HG02840 (cell line): ENCODE measurements at regions not wholly inside any gene's neighbourhood (a gene's known extent, or its start where the extent isn't known, plus 50 kb on each side); places are given as distances from the start of the nearest gene placed in this dataset.

Source experiments
- ATAC-seq: cut with Tn5 transposase; IDR thresholded peaks from one replicate; pipeline ENCODE4 v1.9.1; 2021; ENCODE audit warnings: mild to moderate bottlenecking, moderate library complexity, moderate number of reproducible peaks; ENCODE audit not compliant: unreplicated experiment, low FRiP score

DNA sequence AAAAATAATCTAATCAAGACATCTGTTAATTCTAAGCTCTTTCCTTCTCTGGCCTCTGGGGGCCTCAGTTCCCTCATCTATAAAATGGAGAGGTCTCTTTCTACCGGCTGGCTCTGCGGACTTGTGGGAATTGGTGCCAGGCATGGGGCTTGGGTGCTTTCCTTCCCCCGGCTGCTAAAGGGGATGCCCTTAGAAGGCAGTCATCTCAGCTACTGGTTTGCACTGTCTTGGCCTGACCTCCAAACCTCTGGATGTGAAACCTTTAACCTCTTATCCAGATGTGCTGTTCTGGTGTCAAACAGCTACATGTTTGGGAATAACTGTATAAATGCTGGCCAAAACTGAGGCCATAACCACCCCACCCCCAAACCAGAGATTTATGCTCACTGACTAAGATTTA lies 320.0 kb downstream of the RPS24 start:
- no peak for ATAC-seq

DNA sequence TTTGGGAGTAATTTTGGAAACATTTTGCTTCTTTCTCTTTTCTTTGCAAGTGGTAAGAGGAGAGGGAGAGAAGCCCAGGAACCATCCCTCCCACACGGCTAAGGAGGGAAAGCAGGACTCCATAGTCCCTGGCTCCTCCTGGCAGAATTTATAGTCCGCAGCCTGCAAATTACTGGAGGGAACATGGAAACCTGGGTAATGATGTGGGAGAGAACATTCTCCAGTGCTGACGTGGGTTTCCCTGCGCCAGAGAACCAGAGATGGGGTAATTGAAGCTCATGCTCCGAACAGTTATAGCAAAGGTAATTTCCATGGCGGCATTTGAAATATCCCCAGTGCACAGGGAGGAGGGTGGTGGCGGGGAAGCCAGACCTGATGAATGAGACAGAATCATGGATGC lies 320.4 kb downstream of the RPS24 start:
- ATAC-seq, result no peak

DNA sequence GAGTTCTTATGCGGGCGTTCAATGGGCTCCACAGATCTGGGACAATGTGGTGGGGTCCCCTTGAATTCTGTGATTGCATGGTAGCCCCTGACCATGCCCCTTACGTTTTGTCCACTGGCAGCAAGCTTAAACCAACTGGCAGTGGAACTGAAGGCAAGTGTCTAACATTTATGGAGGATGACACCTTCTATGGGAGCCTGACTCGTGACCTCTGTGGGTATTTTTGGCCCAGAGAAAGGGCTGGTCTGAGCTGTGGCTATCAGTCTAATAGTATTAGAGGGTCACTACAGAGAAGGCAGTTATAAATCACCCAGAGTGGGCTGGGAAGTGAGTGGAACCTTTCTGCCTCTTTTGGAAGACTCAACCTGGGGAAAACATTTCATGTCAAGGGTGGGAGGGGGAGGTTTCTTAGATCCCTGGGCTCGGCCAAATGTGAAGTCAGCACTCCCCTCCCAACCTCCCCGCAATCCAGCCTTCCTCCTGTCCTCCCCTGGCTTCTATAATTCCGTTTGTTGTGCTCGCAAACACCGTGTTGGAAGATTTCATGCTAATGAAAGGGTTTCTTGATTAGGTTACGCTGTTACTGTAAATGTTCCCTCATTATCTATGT lies 322.7 kb downstream of the RPS24 start:
- no peak for ATAC-seq

DNA sequence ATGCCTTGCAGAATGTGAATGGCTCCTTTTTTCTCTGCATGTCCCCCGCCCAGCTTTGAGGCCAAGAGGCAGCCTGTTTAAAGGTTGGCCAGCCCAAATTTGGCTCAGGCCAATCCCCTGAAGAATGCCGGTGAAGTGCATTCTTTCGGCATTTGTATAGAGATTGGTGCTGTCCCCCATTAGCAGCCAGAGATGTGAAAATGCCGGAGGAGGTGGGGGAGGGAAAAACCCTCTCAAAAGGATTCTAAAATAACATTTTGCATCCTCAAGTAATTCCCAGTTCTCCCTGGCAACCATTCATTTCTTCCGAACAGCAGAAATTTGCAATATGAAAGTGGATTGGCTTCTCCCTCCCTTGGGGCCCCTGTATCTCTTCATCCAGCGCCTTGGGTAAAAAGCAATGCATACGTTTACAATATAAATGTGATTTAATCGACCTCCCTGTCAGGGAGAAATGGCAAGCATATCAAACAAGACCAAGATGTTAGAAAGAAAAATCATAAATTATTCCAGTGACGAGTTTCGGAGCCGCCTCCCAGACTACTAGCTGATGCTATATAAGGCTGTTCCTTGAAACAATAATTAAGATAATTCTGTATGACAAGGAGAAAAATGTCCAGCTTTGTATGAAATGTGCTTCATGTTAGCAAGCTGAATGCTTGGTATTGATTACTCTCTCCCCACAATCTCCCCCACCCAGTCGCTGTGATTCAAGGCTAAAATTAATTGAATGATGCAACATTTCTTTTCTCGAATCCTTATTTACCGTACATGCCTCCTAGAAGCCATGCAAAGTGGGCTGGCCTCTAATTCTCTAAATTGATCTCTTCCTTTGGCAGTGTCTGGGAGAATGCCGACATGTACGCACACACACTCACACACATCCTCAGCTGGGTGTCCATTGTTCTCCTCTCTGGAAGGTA lies 323.7 kb downstream of the RPS24 start:
- ATAC-seq, result no peak

DNA sequence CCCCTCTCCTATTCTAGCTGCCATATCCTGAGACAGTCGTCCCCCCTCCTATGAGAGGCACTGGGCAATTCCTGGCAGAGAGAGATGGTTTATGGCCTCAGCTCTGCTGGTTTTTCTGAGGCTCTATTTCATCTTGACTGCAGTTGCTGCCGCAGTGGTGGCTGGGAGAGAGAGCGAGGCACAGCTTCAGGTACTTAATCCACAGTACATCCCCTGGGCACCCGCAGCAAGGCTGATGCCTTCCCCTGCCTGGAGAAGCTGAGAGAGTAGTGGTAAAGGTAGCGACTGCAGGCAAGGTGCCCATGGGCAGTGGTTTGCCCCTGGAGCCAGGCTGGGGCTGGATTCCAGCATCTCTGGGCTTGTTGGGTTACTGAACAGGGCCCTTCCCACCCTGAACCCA lies 324.7 kb downstream of the RPS24 start:
- ATAC-seq, result no peak

DNA sequence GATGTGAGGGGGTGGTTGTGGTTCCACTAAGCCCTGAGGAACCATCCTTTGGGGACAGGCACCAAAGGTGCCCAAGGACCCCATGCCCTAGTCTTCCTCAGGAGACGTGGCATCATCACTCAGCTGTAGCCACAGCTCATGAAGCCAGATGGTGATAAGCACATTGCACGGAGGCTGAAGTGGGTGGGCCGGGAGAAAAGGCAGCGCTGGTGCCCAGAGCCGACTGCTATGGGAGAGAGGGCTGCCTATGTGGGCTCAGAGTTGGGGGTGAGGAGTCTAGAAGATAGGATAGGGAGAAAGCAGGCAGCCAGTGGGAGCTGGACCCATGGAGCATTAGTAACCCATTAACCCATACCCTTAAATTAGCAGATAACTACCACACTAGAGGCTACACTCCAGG lies 325.3 kb downstream of the RPS24 start:
- no peak for ATAC-seq

DNA sequence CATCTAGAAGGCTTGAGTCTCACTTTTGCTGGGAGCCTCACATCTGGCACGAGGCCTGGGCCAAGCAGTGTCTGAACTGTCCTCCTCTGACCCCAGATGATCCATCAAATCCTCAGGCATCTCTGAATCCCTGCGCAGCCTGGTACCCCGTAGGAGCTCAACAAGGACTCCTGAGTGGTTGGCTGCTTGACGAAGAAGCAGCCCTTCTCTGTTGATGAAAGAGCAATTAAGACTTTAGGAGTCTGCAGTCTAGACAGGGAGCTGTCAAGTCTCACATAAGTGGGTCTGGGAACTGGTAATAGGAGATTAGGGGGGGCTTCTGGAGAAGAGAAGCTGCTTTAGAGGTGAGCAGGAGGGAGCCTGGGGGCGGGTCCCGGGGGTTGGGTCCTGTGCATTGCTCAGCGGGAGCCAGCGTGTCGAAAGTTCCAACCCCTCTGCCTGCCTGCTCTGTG lies 326.0 kb downstream of the RPS24 start:
- no peak for ATAC-seq

DNA sequence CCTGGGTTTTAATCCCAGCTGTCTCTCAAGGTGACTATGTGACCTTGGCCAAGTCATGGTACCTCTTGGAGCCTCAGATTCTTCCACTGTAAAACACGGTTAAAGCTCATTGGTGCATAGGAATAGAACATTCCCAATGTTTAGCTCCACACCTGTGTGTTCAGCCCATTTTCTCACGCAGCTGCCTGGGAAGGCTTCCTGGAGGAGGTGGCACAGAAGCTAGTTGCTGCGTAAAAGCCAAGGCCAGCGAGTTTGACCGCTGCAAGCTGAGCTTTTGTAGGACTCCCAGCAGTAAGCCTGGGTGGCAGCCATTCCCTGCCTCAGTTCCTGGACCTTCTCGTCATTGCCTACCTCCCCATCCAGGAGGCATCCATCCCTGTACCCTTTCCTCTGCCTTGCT lies 326.6 kb downstream of the RPS24 start:
- no peak for ATAC-seq

DNA sequence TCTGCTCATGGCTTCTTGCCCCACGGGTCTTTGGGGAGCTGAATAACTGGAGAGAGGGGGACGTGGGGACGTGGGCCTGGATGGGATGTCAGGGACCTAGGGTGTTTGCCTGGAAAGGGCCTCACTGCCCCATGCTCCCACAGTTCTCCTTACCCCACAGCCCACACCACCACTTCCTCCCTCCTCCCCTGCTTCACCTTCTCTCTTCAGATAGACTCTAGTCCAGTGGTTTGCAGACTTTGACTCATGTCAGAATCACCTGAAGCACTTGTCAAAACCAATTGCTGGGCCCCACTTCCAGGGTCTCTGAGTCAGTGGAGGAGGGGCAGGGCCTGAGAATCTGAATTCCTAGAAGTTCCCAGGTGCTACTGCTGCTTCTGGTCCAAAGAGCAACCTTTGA lies 327.4 kb downstream of the RPS24 start:
- no peak for ATAC-seq

DNA sequence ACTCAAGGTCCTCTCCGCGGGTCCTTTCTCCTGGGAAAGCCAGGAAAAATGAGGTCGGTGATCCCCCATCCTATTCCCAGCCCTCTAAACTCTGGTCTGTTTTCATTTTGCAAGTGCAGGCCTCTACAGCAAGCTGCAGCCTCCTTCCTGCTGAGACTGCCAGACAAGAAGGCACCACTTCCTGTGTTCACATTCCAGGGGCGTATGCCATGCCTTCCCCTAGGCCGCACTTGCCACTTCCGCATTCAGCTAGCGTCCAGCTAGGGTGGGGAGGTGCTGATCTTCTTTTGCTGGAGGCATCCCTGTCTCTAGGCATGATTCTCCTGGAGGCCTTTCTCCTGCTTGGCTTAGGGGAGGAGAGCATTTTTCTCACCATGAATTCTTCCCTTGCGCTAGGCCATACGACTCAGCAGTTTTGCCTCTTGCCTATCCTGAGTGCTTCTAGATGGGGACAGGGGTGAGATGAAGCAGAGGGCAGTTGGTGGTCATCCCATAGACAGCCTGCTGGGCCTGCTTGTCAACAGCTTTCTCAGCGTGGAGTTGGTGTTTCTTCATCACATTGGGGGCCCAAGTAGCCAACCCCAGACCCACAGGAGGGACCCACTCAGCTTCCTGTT lies 328.9 kb downstream of the RPS24 start:
- no peak for ATAC-seq

DNA sequence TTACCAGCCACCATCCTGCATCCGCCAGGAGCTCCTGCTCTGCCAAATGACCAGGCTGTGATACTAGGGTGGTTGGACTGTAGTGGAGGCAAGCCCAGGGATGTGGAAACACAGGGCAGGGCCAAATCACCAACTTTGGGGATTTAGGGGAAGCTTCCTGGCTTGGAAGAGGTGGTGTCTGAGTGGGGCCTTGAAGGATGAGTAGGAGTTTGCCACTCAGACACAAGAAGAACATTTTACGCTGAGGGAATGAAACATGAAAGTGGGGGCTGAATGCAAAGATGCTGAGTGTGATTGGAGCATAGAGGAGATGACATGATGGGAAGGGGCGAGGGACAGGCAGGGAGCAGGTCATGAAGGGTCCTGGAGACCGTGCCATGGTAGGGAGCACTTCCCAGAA lies 329.5 kb downstream of the RPS24 start:
- ATAC-seq, result no peak

DNA sequence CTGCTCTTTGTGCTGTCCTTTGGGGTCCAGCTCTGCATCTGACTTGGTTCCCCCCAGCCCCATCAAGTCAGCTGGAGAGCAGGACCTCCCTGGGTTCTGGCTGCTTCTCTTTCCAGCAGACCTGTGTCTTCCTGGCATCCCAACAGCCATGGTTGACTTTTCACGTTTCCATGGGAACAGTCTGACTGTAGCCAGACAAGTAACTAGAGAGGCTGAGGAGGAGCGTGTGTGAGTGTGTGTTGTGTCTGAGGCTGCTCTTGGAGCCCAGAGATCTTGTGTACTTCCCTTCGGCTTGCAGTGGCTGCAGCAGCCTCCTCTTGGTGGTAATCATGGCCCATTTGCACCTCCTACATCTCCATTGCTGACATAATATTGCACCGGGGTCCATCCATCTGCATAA lies 332.0 kb downstream of the RPS24 start:
- ATAC-seq, result no peak

DNA sequence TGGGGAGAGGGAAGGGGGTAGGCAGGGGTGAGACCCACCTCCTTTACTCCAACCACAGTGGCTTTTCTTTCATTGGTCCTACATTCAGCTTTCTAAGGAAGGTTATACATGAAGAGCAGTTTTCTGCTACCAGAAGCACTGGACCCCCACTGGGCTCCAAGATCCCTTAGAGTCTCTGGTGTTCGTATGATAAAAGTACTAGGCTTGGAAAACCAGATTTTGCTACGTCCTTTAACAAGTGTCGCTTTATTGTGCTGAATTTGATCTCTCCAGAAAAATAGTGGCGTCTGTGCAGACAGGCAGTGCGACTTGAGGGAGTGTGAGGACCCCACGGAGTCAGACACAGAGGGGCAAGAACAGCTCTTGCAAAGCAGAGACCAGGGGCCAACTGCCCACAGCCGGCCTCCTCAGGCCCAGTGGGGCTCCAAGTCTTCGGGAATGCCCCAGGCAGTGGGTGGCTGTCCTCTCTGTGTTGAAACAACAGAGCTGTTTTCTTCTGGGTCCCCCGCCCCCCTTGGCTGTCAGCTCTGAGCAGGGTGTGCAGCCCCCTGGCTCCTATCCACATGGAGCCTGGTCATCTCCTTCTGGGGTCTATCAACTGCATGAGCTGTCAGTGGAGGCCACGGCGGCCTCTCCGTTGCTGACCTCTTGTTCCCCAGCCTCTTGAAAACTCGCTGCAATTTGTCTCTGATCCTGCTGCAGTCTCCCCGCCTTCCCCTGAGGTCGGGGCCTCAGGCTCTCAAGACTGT lies 333.2 kb downstream of the RPS24 start:
- ATAC-seq, result no peak

DNA sequence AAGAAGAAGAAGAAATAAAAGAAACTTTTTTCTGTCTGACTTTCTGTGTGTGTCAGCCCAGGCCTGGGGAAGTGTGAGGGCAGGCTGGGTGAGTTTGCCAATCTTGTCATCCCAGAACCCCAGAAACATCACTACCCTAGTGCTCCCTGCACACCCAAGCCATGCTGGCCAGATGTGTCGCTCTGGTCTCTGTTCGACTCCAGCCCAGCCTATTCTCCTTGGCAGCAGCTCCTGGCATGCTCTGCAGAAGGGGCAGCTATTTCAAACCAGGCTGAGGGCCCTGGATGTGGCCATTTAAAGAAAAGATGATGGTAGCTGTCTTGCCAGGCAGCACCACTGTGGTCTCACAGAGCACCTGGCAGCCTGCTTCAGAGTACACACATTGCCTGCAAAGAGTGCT lies 334.1 kb downstream of the RPS24 start:
- no peak for ATAC-seq

DNA sequence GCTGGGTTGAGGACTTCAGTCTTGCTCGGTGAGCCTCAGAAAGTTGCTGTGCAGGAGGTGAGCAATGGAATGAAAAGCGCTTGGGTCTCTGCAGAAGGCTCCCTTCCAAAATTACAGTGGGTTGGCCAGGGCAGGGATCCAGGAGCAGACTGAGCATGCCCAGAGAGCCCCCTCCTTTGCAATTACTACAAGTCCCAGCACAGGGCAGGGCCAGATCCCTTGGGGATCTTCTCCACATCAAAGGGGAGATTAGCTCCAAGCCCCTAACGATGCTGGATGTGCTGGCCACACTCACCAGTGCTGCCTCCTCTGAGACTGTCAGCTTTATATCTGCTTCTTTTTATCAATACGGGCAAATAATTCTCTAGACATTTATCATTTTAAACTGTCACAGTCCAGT lies 337.5 kb downstream of the RPS24 start:
- no peak for ATAC-seq

DNA sequence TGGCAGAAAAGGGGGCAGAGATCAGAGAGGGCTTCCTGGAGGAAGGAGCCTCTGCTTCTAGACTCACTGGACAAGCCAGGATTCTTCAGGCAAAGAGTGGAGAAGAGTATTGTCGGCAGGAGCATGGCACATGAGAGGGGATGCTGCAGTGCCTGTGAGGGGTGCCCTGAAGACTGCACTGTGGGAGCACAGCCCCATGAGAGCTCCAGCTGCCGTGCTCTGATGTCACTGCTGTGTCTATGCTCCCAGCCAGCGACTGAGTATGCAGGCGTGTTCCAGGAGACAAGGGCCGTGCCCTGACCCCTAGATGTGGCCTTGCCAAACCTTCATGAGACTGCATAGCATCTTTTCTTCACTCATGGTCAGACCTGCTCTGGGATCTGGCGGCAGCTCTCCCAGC lies 339.1 kb downstream of the RPS24 start:
- ATAC-seq, result no peak

DNA sequence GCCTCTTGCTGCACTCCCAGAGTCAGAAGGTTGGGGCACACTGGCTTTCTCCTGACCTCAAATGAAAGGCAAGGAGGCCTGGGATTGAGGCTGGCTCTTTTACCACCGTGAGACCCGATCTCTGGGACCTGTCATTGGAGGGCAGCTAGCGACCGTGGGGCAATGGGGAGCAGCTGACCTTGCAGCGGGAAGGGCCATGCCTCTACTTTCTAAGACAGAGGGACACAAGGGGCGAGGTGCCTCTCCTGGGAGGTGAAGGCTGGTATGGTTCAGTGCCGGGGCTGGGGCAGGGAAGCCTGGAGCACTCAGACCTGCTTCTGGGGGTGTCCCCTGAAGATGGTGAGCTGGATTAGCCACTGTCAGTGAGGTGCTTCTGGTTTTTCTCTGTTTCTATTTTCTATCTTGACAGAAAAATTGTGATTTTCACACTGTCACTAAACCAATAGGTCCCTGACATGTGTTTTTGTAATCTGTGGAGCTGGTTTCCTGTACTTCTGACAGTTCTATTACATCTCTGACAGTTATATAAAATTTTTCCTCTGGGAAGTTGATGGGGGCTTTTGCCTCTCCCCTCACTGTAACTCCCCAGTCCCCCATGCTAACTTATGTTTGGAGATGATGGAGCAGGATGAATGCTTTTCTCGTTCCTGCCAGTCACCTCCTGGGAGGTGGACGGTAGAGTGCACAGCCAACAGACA lies 340.8 kb downstream of the RPS24 start:
- ATAC-seq, result no peak

DNA sequence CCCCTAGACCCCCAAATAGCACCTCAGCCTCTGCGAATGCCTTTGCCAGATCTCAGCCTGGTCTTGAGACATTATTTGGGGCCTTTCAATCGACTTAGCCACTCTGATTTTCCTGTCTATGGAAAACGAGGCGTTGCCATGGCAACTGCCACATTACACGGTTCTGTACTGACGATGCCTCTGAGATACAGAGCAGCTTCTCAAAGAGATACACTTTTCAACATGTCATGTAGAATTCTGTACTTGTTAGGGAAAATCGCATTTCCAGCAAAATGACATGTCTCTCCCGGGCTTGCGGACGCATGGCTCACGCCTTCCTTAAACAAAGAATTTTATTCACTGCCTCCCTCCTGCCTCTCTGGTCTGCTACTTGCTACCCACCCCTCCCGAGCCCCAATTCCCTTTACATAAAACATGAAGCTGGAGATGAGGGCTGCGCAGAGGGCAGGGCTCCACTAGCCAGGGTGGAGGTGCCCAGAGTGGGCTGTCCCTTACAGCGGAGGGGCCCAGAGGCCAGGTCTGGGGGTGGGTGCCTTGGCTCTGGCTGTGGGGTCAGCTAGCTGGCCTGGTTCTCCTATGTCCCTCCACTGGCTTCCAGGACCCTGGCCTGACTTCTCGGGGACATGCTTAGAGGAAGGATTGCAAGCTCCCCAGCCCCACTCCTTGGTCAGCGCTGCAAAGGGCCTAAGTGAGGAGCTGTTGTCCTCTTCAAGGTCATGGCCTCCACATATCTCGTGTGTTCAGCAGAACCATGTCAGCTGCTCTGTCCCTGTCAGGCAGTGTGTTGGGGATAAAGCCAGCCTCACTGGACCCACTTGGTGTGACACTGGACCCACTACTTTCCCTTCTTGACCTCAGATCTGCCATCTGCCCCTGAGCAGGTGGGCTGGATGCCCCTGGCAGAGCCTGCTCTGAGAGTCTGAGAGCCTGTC lies 342.5 kb downstream of the RPS24 start:
- no peak for ATAC-seq

DNA sequence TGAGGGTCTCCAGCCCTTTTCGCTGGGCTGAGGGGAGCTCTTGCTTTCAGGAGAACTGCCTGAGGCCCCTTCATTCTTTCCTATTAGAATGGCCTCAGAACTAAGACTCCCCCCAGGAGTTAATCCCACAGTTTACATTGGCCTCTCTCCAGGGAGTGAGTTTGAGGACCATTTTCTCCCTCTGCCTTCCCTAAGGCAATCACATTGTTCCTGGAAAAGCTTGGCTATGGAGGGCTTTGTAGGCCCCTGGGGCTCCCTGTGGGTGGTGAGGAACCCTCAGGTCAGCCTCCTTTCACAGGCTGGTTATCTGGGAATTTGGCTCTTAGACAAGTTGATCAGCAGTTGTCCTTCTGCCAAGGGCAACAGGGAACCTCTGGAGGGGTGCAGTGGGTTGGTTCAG lies 343.7 kb downstream of the RPS24 start:
- no peak for ATAC-seq
